ENCODE measurements at regions not wholly inside any gene's neighbourhood (a gene's known extent, or its start where the extent isn't known, plus 50 kb on each side); places are given as distances from the start of the nearest gene placed in this dataset.

DNA sequence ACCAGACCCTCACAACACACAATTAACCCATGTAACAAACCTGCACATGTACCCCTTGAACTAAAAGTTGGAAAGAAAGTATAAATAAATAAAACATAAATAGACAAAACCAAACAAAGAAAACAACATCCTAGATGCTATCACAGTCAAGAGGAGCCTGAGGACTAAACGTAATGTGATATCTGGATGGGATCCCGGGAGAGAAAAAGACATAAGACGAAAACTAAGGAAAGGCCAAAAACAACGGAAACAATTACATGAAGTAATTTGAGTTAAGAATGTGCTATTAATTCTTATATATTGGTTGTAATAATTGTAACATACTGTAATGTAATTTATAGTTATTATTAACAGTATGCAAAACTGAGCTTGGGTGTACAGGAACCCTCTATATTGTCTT, 793.9 kb downstream of the SEMA5A start (continued):
- TF ChIP-seq, protein P1, sequence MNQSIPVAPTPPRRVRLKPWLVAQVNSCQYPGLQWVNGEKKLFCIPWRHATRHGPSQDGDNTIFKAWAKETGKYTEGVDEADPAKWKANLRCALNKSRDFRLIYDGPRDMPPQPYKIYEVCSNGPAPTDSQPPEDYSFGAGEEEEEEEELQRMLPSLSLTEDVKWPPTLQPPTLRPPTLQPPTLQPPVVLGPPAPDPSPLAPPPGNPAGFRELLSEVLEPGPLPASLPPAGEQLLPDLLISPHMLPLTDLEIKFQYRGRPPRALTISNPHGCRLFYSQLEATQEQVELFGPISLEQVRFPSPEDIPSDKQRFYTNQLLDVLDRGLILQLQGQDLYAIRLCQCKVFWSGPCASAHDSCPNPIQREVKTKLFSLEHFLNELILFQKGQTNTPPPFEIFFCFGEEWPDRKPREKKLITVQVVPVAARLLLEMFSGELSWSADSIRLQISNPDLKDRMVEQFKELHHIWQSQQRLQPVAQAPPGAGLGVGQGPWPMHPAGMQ (IDR thresholded peaks at IDR 0.05; ENCODE audit: borderline replicate concordance), result no peak
- no peak for TF ChIP-seq BACH1 (IDR thresholded peaks at IDR 0.05; ENCODE audit: borderline replicate concordance)
- no peak for TF ChIP-seq SREBF1 (IDR thresholded peaks at IDR 0.05; ENCODE audit: low read length)

DNA sequence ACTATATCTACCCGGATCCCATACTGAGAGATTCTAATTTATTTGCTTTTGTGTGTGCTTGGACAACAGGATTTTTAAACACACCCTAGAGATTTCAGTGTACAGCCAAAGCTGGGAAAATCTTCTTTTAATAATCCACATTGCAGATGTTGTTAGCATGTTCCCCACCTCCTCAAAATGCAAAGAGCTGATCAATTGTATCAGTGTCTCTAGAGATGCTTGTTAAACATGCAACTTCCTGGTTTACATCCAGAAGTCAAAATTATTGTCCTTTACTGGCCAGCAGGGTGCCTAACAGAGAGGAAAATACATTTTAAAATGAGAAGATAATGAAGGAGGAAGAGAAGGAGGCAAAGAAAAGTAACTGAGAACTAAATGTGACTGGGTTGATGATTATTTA, 793.3 kb downstream of the SEMA5A start:
- ChIA-PET RAD21 (ENCODE audit: unreplicated experiment) (no interaction called here), POLR2A (no interaction called here), SMC1A (ENCODE audit: uncharacterized antibody, unreplicated experiment) (no interaction called here), CTCF (interaction anchor here (0.5 kb wide), 1 partner anchor 346 kb away, joined by 3 read pairs; no protein-coding TSS in a partner anchor)
- Histone ChIP-seq H3K27me3 (replicated peaks in 1 of 2; ENCODE audit: control insufficient read depth in 2 of 2, insufficient read depth in 2 of 2, low read length in 1 of 2) (no peaks in the 10 kb centered on the region), H3K4me2 (ENCODE audit: control insufficient read depth, insufficient read depth) (no peak overlapping the region), H3K27ac (ENCODE audit: control insufficient read depth, insufficient read depth) (no peak overlapping the region), H4K20me1 (ENCODE audit: control insufficient read depth, insufficient read depth) (no peaks in the 10 kb centered on the region), H3K4me3 (no peak overlapping the region), H3K9ac (ENCODE audit: control insufficient read depth, insufficient read depth, low read length) (no peak overlapping the region), H3K79me2 (ENCODE audit: control insufficient read depth, insufficient read depth, low read length) (no peaks in the 10 kb centered on the region), H3K4me1 (ENCODE audit: control insufficient read depth, insufficient read depth, low read length) (no peaks in the 10 kb centered on the region), H3K9me3 (replicated peaks; ENCODE audit: control insufficient read depth, insufficient read depth, low read length) (no peaks in the 10 kb centered on the region), H2AFZ (ENCODE audit: control insufficient read depth, low read depth, low read length) (no peak overlapping the region), H3K36me3 (ENCODE audit: control insufficient read depth in 2 of 2, insufficient read depth in 2 of 2, low read length in 1 of 2) (no peaks in the 10 kb centered on the region)
- TF ChIP-seq, protein P2, sequence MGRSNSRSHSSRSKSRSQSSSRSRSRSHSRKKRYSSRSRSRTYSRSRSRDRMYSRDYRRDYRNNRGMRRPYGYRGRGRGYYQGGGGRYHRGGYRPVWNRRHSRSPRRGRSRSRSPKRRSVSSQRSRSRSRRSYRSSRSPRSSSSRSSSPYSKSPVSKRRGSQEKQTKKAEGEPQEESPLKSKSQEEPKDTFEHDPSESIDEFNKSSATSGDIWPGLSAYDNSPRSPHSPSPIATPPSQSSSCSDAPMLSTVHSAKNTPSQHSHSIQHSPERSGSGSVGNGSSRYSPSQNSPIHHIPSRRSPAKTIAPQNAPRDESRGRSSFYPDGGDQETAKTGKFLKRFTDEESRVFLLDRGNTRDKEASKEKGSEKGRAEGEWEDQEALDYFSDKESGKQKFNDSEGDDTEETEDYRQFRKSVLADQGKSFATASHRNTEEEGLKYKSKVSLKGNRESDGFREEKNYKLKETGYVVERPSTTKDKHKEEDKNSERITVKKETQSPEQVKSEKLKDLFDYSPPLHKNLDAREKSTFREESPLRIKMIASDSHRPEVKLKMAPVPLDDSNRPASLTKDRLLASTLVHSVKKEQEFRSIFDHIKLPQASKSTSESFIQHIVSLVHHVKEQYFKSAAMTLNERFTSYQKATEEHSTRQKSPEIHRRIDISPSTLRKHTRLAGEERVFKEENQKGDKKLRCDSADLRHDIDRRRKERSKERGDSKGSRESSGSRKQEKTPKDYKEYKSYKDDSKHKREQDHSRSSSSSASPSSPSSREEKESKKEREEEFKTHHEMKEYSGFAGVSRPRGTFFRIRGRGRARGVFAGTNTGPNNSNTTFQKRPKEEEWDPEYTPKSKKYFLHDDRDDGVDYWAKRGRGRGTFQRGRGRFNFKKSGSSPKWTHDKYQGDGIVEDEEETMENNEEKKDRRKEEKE (IDR thresholded peaks at IDR 0.05), result no peak
- TF ChIP-seq ZNF207 (IDR thresholded peaks at IDR 0.05; ENCODE audit: borderline replicate concordance) (no peak), CBFB (IDR thresholded peaks at IDR 0.05; ENCODE audit: low read depth) (no peak), EP300 (IDR thresholded peaks at IDR 0.05; ENCODE audit: borderline replicate concordance in 1 of 2, control insufficient read depth in 1 of 2, low read depth in 2 of 2, low read length in 2 of 2) (no peak), RELA (IDR thresholded peaks at IDR 0.05; ENCODE audit: borderline replicate concordance, partially characterized antibody) (no peak)
- TF ChIP-seq, protein P3, sequence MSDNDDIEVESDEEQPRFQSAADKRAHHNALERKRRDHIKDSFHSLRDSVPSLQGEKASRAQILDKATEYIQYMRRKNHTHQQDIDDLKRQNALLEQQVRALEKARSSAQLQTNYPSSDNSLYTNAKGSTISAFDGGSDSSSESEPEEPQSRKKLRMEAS (IDR thresholded peaks at IDR 0.05; ENCODE audit: low read depth, low read length), result no peak
- TF ChIP-seq, protein P4, sequence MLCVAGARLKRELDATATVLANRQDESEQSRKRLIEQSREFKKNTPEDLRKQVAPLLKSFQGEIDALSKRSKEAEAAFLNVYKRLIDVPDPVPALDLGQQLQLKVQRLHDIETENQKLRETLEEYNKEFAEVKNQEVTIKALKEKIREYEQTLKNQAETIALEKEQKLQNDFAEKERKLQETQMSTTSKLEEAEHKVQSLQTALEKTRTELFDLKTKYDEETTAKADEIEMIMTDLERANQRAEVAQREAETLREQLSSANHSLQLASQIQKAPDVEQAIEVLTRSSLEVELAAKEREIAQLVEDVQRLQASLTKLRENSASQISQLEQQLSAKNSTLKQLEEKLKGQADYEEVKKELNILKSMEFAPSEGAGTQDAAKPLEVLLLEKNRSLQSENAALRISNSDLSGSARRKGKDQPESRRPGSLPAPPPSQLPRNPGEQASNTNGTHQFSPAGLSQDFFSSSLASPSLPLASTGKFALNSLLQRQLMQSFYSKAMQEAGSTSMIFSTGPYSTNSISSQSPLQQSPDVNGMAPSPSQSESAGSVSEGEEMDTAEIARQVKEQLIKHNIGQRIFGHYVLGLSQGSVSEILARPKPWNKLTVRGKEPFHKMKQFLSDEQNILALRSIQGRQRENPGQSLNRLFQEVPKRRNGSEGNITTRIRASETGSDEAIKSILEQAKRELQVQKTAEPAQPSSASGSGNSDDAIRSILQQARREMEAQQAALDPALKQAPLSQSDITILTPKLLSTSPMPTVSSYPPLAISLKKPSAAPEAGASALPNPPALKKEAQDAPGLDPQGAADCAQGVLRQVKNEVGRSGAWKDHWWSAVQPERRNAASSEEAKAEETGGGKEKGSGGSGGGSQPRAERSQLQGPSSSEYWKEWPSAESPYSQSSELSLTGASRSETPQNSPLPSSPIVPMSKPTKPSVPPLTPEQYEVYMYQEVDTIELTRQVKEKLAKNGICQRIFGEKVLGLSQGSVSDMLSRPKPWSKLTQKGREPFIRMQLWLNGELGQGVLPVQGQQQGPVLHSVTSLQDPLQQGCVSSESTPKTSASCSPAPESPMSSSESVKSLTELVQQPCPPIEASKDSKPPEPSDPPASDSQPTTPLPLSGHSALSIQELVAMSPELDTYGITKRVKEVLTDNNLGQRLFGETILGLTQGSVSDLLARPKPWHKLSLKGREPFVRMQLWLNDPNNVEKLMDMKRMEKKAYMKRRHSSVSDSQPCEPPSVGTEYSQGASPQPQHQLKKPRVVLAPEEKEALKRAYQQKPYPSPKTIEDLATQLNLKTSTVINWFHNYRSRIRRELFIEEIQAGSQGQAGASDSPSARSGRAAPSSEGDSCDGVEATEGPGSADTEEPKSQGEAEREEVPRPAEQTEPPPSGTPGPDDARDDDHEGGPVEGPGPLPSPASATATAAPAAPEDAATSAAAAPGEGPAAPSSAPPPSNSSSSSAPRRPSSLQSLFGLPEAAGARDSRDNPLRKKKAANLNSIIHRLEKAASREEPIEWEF (IDR thresholded peaks at IDR 0.05; ENCODE audit: insufficient replicate concordance, low read depth, low read length), result no peak
- ATAC-seq (no peak), FAIRE-seq (no peak), DNase-seq (ENCODE audit: low read depth, low spot score) (no peak)
- WGBS (ENCODE audit: insufficient coverage, insufficient replicate concordance, low lambda C conversion rate, missing lambda C conversion rate), result 84% methylated on average over 1 of the region's 1 CpG
- intact Hi-C loops (cut with micrococcal nuclease; ENCODE audit: unreplicated experiment) (no loop called here), in situ Hi-C loops (cut with MboI) (loop anchor here (10.0 kb wide), 1 partner anchor 452 kb away; no protein-coding TSS in a partner anchor)
- BruUV-seq (replicated peaks), result no TSS peak

Measured in GM12878 (cell line).